ENCODE measurements at regions not wholly inside any gene's neighbourhood (a gene's known extent, or its start where the extent isn't known, plus 50 kb on each side); places are given as distances from the start of the nearest gene placed in this dataset.
"Not testable (repeated sequence)": the region's sequence is repeated elsewhere in the genome, so short reads cannot be mapped to it uniquely, and the experiment has no call there.

DNA sequence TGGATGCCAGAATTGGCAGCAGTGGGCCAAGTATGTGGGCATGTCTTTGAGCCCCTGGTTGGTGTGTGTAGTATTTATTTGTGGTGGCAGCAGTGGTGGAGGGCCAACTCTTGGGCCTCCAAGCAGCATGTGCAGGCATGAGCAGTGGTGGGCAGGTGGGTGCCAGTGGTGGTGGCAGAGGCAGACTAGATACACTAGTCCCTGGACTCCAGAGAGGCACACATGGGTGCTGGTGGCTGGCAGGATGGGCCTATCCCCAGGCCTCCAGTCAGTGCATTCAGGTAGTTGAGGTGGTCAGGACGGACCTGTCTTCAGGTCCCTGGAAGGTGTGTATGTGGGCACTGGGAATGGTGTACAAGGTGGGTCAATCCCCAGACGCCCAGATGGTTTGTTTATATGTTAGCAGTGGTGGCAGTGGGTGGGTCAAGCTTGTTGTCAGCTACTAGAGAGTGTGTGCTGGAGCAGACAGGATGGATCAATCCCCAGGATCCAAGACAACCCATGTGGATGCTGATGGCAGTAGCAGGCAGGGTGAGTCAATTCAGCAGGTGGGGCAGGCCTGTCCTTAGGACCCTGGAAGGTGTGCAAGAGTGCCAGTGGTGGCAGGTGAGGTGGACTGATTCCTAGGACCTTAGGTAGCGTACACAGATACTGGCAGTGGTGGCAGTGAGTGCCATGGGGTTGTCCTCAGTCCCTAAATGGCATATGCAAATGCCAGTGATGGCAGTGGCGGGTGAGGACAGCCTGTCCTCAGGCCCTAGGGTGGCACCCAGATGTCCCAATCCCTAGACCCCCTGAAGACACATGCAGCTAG is 294.3 kb downstream of the RPS24 start:
- no peak for DNase-seq

DNA sequence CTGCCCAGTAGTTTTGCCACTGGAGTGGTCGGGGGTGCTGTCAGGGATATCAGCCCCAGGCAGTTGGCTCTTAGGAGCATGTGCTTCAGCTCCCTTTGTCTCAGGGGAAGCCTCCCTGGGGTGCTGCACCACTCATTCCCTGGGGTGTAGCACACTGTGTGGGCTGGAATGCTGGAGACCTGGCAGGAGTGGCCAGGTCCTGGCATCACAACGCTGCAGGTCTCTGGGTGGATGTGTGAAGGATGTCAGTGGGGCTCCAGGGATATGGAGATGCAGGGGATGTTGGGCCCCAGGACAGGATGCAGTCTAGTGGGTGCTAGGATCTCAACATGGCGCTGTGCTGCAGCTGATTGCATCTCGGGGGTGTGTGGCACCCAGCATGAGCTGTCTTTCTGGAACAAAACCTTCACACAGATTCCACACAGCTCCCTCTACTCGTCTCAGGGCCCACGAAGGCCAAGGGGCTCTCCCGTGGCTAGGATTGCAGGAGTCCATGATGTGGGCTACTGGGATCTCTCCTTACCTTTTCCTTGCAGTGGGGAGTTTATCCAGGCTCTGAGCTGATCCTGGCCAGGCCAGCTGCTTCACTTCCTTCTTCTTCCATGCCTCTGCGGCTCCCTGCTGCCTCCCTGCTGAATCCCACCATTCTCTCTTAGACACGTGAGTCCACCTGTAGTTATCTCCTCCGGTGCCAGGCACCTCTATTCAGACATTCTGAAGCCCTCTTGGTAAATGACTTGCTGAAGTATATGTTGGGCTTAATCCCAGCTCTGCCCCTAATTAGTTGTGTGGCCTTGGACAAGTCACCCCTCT is 295.1 kb downstream of the RPS24 start:
- DNase-seq = no peak

DNA sequence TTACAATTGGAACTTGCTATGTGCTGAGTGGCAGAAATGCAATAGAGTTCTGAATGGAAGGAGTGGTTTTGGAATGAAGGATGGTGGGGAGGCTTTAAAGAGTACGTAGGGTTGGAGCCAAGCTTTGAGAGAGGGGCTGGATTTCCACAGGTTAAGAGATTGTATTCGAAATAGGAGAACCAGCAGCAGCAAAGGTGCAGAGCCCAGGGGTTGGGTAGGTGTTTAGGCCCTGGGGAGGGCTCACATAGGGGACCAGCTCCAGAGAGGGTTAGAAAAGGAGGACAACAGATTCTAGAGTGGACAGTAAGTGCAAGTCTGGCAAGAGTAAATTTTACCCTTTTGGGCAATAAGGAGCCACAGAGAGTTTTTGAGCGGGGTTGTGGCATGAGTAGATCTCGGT is 297.2 kb downstream of the RPS24 start:
- no peak for DNase-seq

DNA sequence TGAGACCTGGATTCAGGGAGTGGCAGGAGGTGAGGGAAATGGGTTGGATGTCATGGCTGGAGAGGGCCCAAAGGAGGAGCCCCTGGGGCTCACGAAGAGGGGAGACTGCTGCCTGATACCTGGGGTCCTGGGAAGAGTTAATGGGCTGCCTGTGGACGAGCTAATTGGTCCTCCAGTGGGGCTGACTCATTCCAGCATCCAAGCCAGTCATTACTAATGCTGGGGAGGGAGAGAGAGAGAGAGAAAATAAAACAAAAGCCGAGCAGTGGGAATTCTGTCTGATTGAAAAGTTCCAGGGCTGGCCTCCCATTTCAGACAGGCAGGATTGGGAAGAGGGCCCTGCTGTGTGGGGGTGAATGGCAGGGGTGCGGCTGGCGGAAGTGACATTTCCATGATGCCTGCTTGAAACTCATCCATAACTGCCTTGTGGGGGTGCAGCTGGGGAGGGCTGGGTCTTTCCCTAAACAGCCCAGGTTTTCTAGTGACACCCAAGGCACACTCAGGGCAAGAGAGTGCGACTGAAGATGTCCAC is 297.8 kb downstream of the RPS24 start:
- no peak for DNase-seq

DNA sequence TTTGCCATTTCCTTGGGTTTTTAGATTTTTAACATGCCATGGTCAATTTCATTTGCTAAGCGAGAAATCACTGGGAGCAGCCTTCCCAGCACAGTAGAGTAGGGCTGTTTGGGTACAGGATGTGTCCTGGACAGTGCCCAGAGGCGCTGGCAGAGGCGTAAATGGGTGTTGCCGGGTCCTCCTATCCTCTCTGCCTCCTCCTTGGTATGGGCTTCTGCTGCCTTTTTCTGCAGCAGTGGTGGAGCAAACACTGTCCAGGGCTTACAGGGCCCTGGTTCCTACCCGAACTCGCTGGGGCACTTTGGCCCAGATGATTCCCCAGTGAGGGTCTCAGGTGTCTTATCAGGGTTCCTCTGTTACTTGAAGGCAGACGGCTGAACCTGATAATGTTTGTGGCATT is 298.3 kb downstream of the RPS24 start:
- DNase-seq = no peak

DNA sequence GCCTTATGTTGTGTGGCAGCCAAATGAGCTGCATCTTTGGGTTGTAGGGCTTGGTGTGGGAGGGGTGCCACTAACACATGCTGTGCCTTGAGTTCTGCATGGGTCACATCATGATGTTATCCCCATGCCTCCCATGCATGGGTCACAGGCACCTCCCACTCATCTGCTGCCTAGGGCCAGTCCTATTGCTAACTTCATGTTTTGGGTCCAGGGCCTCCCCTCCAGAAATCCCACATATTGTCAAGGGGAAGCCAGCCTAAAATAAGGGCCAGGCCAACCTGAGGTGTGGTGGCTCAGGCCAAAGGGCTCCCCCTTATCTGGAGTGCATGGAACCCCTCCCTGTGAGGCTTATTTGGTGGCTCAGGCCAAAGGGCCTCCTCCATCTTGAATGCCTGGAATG is 299.0 kb downstream of the RPS24 start:
- no peak for DNase-seq

DNA sequence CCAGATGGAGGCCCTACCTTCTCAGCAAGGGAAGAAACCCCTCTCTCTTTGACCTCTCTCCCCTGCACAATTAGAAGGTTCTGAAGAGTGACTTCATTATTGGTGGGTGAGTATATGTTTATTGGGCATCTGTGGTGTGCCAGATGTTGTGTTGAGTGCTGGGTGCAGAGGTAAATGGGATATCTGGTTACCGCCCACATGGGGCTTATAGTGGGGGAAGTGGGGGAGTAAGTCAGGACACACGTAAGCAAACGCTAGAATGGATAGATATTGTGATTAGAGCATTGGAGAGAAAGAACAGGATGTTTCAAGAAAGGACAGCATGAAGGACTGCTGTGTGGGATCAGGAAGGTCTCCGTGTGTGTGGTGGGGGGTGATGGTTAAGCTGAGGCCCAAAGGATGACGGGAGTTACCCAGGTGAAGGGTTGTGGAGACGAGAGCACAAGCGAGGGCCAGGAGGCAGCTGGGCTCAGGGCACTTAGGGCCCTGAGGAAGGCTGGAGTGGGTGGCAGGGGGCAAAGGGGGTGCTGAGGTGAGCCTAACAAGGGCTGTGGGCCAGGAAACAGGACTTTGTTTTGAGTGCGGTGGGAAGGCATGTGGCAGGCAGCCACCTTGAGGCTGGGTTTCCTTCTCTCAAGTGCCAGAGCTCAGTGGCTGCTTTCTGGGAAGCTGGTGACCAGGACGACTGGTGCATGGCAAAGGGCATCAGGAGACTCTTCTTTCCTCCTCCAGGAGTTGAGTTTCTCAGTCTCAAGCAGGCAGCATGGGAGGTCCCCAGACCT is 299.9 kb downstream of the RPS24 start:
- no peak for DNase-seq

DNA sequence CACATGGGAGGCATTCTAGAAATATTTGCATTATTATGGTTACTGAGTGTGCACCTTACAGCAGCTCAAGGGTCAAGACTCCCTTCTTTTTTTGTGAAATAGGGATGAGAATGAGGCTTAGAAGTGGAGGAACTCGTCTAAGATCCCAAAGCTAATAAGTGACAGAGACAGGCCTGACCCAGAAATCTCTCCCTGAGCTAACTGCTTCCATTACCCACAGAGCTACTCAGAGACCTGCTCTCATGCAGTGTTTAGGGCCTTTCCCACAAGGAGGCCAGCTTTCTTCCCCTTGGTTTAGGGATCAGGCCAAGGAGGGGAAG is 301.7 kb downstream of the RPS24 start:
- no peak for DNase-seq

DNA sequence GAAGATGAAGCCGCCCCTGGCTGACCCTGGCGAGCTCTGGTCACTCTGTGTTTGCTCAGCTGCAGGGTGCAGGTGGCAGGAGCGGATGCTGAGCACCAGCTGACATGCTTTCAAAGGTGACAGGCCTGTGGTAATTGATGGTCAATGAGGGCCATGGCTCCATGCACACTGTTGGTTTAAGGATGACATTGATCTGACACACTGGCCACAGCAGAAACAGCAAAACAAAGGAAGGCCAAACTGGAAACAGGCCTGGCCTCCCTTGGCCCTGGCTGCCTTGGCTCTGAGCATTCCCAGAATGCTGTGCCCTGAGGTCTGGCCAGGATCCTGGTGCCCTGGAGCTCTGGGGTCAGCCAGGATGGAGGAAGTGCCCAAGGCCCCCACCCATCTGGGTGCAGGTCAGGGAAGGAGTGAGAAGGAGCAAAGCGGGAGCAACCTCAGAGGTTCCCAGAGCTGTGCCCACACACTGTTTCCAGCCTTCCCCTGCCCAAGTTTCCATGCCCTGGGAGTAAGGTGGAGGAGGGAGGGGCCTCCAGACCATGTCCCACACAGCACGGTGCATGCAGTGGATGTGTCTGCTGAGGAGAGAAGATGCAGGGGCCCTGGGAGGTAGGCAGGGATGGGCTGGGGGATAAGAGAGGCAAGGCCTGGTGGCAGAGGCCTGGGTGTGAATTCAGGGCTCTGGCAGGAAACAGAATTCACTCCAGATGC is 302.2 kb downstream of the RPS24 start:
- peak; percentile 35 for DNase-seq

DNA sequence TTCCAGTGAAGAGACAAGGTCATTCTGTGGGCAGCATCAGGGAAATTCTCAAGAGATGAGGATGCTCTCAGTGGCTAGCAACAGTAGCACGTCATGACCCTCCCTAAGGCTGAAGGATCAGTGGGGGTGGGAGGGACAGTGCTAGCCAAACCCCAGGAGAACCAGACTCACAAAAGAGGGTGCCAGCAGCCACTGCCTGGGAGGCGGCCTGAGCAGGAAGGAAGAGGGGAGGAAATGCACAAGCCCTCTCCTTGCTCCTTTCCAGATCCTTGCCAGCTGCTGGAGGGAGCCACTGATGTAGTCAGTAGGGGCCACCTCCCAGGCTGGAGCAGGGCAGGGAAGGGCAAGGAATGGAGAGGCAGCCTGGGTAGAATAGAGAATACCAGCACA is 302.7 kb downstream of the RPS24 start:
- no peak for DNase-seq

DNA sequence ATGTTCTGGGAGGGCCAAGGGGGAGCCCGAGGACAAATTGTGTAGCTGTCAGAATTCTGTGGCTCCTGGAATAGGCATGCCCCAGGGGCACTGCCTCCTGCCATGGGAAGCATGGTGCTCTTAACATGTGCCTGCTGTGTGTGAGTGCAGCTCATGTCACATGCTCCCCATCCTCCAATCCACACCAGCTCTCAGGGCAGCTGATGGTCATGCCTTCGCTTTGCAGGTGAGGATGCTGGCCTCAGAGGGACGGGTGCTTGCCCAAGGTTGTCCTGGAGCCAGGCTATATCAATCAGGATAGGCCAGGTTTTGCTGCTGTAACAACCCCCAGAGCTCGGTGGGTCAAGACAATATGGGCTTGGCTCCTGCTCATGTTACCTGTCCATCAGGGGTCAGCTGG is 303.4 kb downstream of the RPS24 start:
- no peak for DNase-seq

DNA sequence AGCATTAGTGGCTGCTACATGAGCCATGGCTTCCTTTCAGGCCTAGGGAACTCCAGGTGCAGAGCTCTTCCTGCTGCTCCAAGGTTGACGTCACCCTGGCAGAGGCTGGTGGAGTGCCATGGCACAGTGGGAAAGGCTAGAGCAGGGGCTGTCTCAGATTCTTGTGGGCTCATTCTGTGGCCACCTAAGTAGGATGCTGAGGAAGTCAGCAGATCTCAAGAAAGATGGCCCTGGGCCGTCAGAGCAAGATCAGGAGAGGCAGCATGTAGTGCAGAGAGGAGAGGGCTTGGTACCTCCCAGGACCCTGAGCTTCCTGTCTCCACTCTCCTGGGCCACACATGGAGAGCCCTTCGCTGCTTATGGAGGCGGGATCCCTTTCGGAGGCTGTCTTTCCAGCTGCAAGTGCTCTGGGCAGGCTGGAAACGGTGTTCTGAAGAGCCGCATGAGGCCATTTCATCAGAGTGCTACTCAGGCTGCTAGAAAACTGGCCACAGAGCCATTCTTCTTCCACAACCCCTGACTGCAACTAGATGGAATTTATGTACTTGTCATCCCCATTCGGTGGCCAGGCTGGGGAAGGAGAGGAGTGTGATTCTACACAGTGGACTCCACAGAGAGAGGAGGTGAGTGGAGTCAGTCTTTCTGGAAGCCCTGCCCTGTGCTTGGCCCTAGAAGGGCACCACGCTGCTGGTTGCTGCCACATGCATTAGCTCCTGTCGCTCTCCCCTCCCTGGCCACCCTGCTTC is 304.2 kb downstream of the RPS24 start:
- no peak for DNase-seq

DNA sequence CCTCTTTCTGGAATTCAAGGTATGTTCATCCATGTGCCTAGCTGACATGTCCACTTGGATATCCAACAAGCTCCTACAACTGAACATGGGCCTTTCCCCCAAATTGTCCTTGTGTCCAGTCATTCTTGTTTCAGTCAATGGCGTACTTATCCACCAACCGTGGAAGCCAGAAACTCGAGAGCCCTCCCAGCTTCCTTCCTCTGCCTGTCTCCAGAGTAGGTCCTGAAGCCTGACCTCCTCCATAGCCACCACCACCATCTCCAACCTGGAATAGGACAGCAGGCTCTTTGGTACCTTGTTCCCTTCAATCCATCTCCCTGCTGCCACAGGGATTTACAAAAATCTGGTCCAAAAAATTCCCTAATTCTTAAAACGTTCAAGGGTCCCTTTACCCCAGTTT is 305.1 kb downstream of the RPS24 start:
- no peak for DNase-seq

DNA sequence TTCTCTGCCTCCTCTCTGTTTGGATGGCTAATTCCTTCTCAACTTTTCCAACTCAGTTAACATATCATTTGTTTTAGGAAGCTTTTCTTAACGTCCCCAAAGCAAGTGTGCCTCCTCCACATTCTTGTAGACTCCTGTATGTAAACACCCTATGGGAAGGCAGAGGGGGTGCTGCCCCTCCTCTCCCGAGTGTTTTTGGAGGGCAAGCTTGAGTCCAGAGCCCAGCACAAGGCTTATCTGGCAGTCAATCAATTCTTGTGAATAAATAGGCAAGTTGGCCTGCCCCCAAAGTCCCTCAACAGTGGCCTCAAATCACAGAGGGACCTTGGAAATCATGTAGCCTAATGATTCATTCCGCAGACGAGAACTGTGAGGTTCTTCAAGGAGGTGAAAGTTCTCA is 305.6 kb downstream of the RPS24 start:
- no peak for DNase-seq

DNA sequence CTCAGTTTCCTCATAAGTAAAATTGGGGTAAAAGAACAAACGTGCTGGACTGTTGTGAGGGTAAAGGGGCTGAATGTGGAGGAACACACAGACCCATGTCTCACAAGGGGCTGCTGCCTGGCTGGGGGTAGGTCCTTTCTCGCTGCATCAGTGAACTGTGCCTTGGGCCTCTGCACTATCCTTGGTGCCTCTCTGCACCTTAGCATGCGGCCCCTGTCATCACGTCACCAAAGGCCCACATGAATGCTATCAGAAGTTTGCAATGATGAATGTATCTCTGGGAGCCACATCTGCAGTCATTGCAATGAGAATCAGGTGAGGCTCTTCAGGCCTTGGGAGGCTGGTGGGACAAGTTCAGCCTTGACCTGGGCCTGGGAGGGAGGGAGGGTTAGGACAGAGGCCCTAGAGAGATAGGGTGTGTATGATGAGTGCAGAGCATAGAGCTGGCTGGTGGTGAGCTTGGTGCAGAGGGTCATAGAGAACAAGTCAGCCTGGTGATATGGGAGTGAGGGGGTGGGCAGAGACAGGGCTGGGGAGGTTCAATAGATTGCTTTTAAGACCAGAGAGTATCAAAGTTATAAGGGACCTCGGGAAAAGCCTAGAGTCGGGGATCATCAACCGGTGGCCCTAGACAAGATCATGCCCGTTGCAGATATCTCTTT is 308.4 kb downstream of the RPS24 start:
- DNase-seq = no peak

DNA sequence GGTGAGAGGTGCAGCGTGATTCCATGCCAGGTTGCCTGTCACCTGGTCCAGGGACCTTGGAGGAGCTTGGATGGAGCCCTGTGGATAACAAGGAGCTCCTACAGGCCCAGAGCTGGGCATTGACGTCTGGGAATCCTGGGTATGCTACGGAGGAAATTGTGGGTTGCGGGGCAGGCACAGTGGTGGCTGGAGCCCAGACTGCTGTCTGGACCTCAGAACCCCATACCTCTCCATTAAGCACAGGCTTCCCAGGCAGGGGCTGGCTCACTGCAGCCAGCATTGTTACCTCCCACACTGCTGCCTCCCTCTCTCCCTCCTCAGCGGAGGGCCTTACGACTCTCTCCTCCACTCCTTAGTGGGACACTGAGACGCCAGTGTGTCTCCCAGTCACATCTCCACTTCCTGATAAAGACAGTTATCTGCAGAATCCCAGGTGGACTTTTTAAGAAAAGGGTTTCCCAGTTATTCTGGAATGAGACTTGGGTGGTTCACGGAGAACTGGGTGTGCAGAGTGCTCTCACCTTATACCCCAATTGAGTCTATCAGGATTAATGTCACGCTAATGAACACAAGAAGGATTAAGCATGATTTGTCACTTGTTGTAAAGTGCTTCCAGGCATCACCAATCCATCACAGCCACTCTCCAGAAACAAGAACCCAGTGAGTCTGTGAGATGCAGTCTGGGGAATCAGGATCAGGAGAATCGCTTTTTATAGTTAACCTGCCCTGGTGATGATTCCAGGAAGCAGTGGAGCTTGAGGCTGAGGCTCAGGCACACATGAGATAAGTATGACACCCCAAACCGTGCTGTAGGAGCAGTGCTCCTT is 309.4 kb downstream of the RPS24 start:
- DNase-seq = no peak

DNA sequence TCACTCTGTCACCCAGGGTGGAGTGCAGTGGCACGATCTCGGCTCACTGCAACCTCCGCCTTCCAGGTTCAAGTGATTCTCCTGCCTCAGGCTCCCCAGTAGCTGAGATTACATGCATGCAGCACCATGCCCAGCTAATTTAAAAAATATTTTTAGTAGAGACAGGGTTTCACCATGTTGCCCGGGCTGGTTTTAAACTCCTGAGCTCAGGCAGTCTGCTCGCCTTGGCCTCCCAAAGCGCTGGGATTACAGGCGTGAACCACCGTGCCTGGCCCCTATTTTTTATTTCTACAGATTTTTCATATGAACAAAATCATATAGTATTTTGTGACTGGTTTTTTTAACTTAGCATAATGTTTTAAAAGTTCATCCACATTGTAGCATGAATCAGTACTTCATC is 310.6 kb downstream of the RPS24 start:
- not testable (repeated sequence) for DNase-seq

DNA sequence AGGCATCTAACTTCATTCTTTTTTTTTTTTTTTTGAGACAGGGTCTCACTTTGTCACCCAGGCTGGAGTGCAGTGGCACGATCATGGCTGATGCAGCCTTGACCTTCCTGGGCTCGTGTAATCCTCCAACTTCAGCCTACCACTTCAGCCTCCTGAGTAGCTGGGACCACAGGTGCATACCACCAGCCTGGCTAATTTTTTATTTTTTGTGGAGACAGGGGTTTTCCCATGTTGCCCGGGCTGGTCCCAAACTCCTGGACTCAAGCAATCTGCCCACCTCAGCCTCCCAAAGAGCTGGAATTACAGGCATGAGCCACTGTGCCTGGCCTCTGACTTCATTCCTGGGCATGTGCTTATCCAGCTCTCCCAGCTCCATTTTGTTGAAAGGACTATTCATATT is 311.9 kb downstream of the RPS24 start:
- not testable (repeated sequence) for DNase-seq

DNA sequence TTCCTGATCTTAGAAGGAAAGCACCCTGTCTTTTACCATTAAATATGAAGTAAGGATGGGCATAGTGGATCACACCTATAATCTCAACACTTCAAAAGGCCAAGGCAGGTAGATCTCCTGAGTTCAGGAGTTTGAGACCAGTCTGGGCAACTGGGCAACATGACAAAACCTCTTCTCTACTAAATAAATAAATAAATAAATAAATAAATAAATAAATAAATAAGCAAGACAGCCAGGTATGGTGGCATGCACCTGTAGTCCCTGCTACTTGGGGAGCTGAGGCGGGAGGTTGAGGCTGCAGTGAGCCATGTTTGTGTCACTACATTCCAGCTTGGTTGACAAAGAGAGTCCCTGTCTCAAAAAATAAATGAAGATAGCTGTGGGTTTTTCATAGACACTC is 313.1 kb downstream of the RPS24 start:
- no peak for DNase-seq

DNA sequence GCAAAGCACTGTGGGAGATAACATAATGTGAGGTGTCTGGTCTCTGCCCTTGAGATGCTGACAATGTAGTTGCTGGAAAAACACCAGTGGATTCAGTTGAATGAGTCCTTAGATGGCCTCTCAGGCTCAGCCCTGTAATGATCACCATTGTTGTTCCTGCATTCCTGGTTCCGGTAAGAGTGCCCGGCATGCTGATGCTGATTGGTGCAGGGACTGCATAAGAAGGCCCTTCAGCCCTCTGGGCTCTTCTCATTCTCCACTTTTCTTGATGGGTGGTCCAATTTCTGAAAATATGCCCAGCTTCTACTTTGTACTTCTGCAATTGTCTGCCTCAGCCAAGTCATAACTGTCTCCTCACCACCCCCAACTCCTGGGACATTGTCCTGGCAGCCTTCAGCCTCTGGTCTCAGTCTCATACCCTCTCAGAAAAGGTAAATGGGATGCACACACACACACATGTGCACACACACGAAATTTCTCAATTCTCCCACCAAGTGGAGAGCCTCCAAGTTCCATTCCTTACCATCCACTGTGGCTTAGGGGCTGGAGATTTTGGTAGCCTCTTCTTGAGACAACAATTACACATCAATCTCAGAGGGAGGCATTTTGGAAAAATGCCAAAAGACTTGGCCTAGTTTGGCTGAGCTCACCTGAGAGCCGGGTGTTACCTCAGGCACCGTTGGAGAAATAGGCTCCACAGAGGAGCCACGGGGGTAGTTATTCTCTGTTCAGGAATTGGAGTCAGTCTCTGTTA is 314.9 kb downstream of the RPS24 start:
- DNase-seq = no peak
